ENCODE measurements at regions not wholly inside any gene's neighbourhood (a gene's known extent, or its start where the extent isn't known, plus 50 kb on each side); places are given as distances from the start of the nearest gene placed in this dataset.

DNA sequence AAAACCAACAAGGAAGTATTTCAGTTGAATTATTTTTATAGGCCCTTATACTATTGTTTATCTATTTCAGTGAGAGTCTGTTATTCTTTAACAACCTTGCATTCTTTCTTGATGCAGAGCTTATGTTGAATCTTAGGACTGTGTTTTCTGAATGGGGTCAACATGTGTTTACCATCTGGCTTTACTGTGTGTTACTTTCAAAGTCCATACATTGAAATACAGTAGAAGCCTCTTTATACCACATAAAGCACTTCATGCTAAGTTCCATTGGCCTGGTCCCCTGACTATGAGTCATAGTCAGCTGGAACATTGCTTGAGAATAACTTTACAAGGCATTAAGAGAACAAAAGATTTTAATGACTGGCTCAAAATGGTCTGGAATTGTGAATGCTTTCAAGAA lies 152.6 kb downstream of the GASK1B start:
- peaks cover 0 to 63% (median 20%) of the 10 kb centered on the region in 4 donors for H3K4me1 ChIP-seq
- H3K36me3 ChIP-seq: no peaks in the 10 kb centered on the region
- peak overlapping the region; percentile 52 to 87 (median 72) for H3K27ac ChIP-seq
- peak in 1 of 2 donors; percentile 77 for DNase-seq (ENCODE audit: low spot score in 2 of 2)
- TF ChIP-seq CTCF (IDR thresholded peaks at IDR 0.05) (no peak), EP300 (IDR thresholded peaks at IDR 0.05) (peak; percentile 44 to 89), POLR2A (IDR thresholded peaks at IDR 0.05) (no peak)
- H3K4me3 ChIP-seq: no peak overlapping the region
- H3K9me3 ChIP-seq: no peaks in the 10 kb centered on the region
- no peaks in the 10 kb centered on the region for H3K27me3 ChIP-seq

- H3K9me3 ChIP-seq: no peaks in the 10 kb centered on the region
- 32 to 55% methylated on average over 1 of the region's 1 CpG for WGBS, 2 donors
- H3K36me3 ChIP-seq: no peaks in the 10 kb centered on the region
- no peak overlapping the region for H3K4me3 ChIP-seq
- H3K4me1 ChIP-seq: peaks cover 0 to 71% (median 21%) of the 10 kb centered on the region in 4 donors
- no peaks in the 10 kb centered on the region for H3K27me3 ChIP-seq
- no peak for DNase-seq (ENCODE audit: low spot score in 2 of 2)
- H3K27ac ChIP-seq: peak overlapping the region in 3 of 4 donors; percentile 52 to 87 (median 79)
- TF ChIP-seq CTCF (IDR thresholded peaks at IDR 0.05) (no peak), POLR2A (IDR thresholded peaks at IDR 0.05) (no peak), EP300 (IDR thresholded peaks at IDR 0.05) (no peak)
Observed at GRCh38 chr4:158018831-158019230, 154.0 kb downstream of the GASK1B start.

GRCh38 chr4:158018221-158018830 lies 154.5 kb downstream of the GASK1B start:
- 34 to 42% methylated on average over 1 of the region's 1 CpG for WGBS, 2 donors
- no peaks in the 10 kb centered on the region for H3K9me3 ChIP-seq
- TF ChIP-seq POLR2A (IDR thresholded peaks at IDR 0.05): no peak
- TF ChIP-seq CTCF (IDR thresholded peaks at IDR 0.05): no peak
- no peak for TF ChIP-seq EP300 (IDR thresholded peaks at IDR 0.05)
- H3K4me3 ChIP-seq: no peak overlapping the region
- H3K36me3 ChIP-seq: no peaks in the 10 kb centered on the region
- peaks cover 0 to 76% (median 22%) of the 10 kb centered on the region in 4 donors for H3K4me1 ChIP-seq
- H3K27ac ChIP-seq: peak overlapping the region in 3 of 4 donors; percentile 31 to 87 (median 79)
- no peaks in the 10 kb centered on the region for H3K27me3 ChIP-seq
- no peak for DNase-seq (ENCODE audit: low spot score in 2 of 2)

DNA sequence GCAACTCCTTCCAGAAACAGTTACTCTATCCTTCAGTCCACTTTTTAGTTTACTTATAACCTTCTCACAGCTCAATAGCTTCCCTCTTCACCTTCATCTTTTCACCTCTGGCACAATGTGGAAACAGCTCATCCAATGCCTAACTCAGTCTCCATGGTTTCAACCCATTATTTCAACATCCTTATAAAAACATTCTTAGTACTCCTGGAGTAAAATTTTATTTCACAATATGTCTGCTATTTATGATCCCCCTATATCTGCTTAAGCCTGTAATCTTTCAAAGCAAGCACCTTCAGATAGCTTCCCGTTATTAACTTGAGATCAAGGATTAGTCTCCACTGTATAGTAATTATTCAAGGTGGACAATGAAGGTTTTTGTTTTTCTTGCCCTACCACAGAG lies 156.3 kb downstream of the GASK1B start:
- no peak for TF ChIP-seq CTCF (IDR thresholded peaks at IDR 0.05)
- TF ChIP-seq EP300 (IDR thresholded peaks at IDR 0.05): peak in 1 of 2 donors; percentile 62
- no peak for TF ChIP-seq POLR2A (IDR thresholded peaks at IDR 0.05)
- Histone ChIP-seq H3K36me3 (no peaks in the 10 kb centered on the region), H3K4me3 (no peak overlapping the region), H3K9me3 (no peaks in the 10 kb centered on the region), H3K27me3 (no peaks in the 10 kb centered on the region), H3K4me1 (peaks cover 0 to 82% (median 23%) of the 10 kb centered on the region in 4 donors), H3K27ac (peak overlapping the region in 3 of 4 donors; percentile 59 to 76 (median 61))
- no peak for DNase-seq (ENCODE audit: low spot score in 2 of 2)
- 39 to 58% methylated on average over 1 of the region's 1 CpG for WGBS, 2 donors

DNA sequence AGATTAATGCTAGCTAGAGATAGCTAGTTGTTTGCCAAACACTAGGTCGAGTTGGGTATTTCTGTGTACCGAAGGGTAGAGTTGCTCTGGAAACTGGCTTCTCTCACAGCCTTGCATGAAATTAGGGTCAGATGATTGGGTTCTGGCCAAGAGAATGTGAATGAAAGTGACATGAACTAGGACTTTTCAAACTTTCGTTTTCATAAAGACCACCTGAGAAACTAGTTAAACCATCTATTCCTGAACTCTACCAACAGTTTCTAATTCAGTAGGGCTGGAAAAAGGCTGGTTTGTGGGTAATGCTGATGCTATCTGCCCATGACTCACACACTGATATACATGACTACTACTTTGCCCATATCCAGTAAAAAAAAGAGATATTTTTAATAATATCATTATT lies 157.6 kb downstream of the GASK1B start:
- Histone ChIP-seq H3K4me3 (no peak overlapping the region), H3K9me3 (no peaks in the 10 kb centered on the region), H3K4me1 (peaks cover 0 to 72% (median 14%) of the 10 kb centered on the region in 4 donors), H3K36me3 (no peaks in the 10 kb centered on the region), H3K27ac (peak overlapping the region in 2 of 4 donors; percentile 61 to 76), H3K27me3 (no peaks in the 10 kb centered on the region)
- WGBS, 2 donors: 34 to 36% methylated on average over 3 of the region's 3 CpGs
- no peak for TF ChIP-seq CTCF (IDR thresholded peaks at IDR 0.05)
- TF ChIP-seq POLR2A (IDR thresholded peaks at IDR 0.05): no peak
- TF ChIP-seq EP300 (IDR thresholded peaks at IDR 0.05): no peak
- DNase-seq (ENCODE audit: low spot score in 2 of 2): no peak

Measured in tibial nerve (tissue), 4 donors.